K562 (cell line): ENCODE measurements at regions not wholly inside any gene's neighbourhood (a gene's known extent, or its start where the extent isn't known, plus 50 kb on each side); places are given as distances from the start of the nearest gene placed in this dataset.

Source experiments
- CREM ChIP-seq: IDR thresholded peaks from 2 replicates; pipeline ENCODE4 v1.6.1; 2014; ENCODE audit warnings: antibody characterized with exemption, low read depth
- MCM2 ChIP-seq: fragments of 450-650 bp; IDR thresholded peaks from 2 replicates; pipeline ENCODE4 v1.6.1; 2017; ENCODE audit warnings: low read depth, mild to moderate bottlenecking
- NR2C2 ChIP-seq, 2 experiments: fragments of 200-800 bp in 1 of 2; sonication (Bioruptor generic) in 1 of 2; sonication (generic) in 1 of 2; formaldehyde crosslinking in 1 of 2; IDR thresholded peaks; 2 replicates each; pipeline versions ENCODE4 v1.6.1 to v1.8.0; 2016 to 2022; ENCODE audit warnings: mild to moderate bottlenecking in 1 of 2, missing compliant biosample characterization in 1 of 2, missing genetic modification characterization in 1 of 2, missing genetic modification reagents in 1 of 2
- PPARD ChIP-seq: fragments of 250-450 bp; sonication (Bioruptor Pico); IDR thresholded peaks from 2 replicates; pipeline ENCODE4 v1.8.0; 2022; ENCODE audit warnings: inconsistent platforms, mild to moderate bottlenecking, moderate library complexity
- RAD21 ChIP-seq, 2 experiments: fragments of 250-450 bp in 1 of 2; fragments of 450-650 bp in 1 of 2; sonication (Bioruptor Pico) in 1 of 2; formaldehyde crosslinking in 1 of 2; IDR thresholded peaks in 1 of 2; conservative IDR thresholded peaks in 1 of 2; 2 replicates each; pipeline versions ENCODE4 v1.4.0 to v1.8.0; 2020 to 2022; ENCODE audit warnings: mild to moderate bottlenecking in 2 of 2, moderate library complexity in 1 of 2
- RREB1 ChIP-seq: fragments of 250-450 bp; sonication (Bioruptor Pico); IDR thresholded peaks from 2 replicates; pipeline ENCODE4 v1.4.0; 2020
- SETDB1 ChIP-seq: IDR thresholded peaks from one replicate; pipeline ENCODE4 v1.6.1; 2012; ENCODE audit warnings: low read length, control low read depth, inconsistent platforms
- TSHZ1 ChIP-seq: fragments of 250-450 bp; sonication (Bioruptor Pico); IDR thresholded peaks from 2 replicates; pipeline ENCODE4 v1.4.0; 2020; ENCODE audit warnings: mild to moderate bottlenecking, moderate library complexity
- ZBTB11 ChIP-seq, 3 experiments: fragments of 200-800 bp in 1 of 3; fragments of 250-450 bp in 1 of 3; fragments of 450-650 bp in 1 of 3; sonication (Bioruptor Pico) in 1 of 3; sonication (Bioruptor generic) in 1 of 3; formaldehyde crosslinking in 1 of 3; IDR thresholded peaks; 2 replicates each; pipeline versions ENCODE4 v1.6.1 to v1.8.0; 2016 to 2022; ENCODE audit warnings: mild to moderate bottlenecking in 2 of 3, missing genetic modification characterization in 2 of 3, missing compliant biosample characterization in 1 of 3, moderate library complexity in 1 of 3
- ZNF280B ChIP-seq: fragments of 250-450 bp; sonication (Bioruptor Pico); IDR thresholded peaks from 2 replicates; pipeline ENCODE4 v1.5.1; 2021; ENCODE audit warnings: mild to moderate bottlenecking
- ZNF282 ChIP-seq: sonication (generic); formaldehyde crosslinking; IDR thresholded peaks from 2 replicates; pipeline ENCODE4 v1.8.1; 2023; ENCODE audit warnings: missing genetic modification reagents

GRCh38 chr5:157948738-157949410 is 89.9 kb upstream of the CLINT1 start (continued):
- TF ChIP-seq ZNF280B (CRISPR knock-in tag) (no peak), ZBTB11 (CRISPR knock-in tag; IDR thresholded peaks at IDR 0.05) (peak in 1 of 3 experiments; percentile 53; a peak in 1 of 6 replicates), CREM (0 out of 2 replicates have a peak, but pooled peaks have one; percentile 4), NR2C2 (CRISPR knock-in tag; IDR thresholded peaks at IDR 0.05) (no peak), NR2C2 (tag; IDR thresholded peaks at IDR 0.05) (0 out of 2 replicates have a peak, but pooled peaks have one; percentile 13), PPARD (CRISPR knock-in tag) (no peak), RAD21 (CRISPR knock-in tag; conservative IDR thresholded peaks at IDR 0.05 in 1 of 2, IDR thresholded peaks at IDR 0.05 in 1 of 2) (peak; percentile 61 to 77), SETDB1 (no peak), RREB1 (CRISPR knock-in tag) (no peak), ZNF282 (CRISPR knock-in tag) (no peak), TSHZ1 (CRISPR knock-in tag) (no peak), MCM2 (no peak)
